K562 (cell line): ENCODE measurements at regions not wholly inside any gene's neighbourhood (a gene's known extent, or its start where the extent isn't known, plus 50 kb on each side); places are given as distances from the start of the nearest gene placed in this dataset.

Experiments used
- ATAC-seq: fragments of 200-7000 bp; cut with Tn5 transposase; 3 replicates; pipeline ENCODE4 v1.9.1; 2020; ENCODE audit warnings: moderate library complexity
- BruUV-seq: library from RNA; stranded (reverse); fragments of 400-500 nt; replicated peaks from 2 replicates; lab custom pipeline; 2021; lab: Mats Ljungman, UMichigan
- CTCF ChIA-PET: fragments of 300-600 bp; formaldehyde crosslinking; extraction: SDS; loops from one replicate; lab custom pipeline; 2021; ENCODE audit warnings: low intra/inter-chr PET ratio; lab: Yijun Ruan, JAX
- POLR2A ChIA-PET: fragments of 300-600, 350-650 bp; sonication (Branson Sonifier 250); formaldehyde crosslinking; extraction: SDS; loops from one replicate; lab custom pipeline; 2021; ENCODE audit warnings: antibody characterized with exemption, inconsistent platforms; lab: Yijun Ruan, JAX
- DNase-seq, 4 experiments: peaks; one replicate each; pipeline versions ENCODE4 v3.0.0 to v3.0.0-alpha.2; 2011 to 2018; ENCODE audit warnings: low spot score in 3 of 4, mixed read lengths in 3 of 4; ENCODE audit errors: extremely low read depth in 1 of 4
- FAIRE-seq: peaks from 2 replicates; lab custom pipeline; 2011; peaks lifted over from hg19 to GRCh38; lab: Jason Lieb, UNC
- H2AFZ ChIP-seq: 2 replicates; pipeline ENCODE4 v1.6.0; 2011; ENCODE audit warnings: low read depth, low read length, control low read depth, inconsistent platforms
- H3K27ac ChIP-seq: fragments of 200-600 bp; 3 replicates; pipeline ENCODE4 v1.8.0; 2011; ENCODE audit warnings: low read depth, mild to moderate bottlenecking, control low read depth, inconsistent platforms, low read length, moderate library complexity, mixed read lengths; ENCODE audit errors: extremely low read depth
- H3K27me3 ChIP-seq, 2 experiments: fragments of 300-600 bp in 1 of 2; 2 replicates in 1 of 2; 3 replicates in 1 of 2; pipeline versions ENCODE4 v1.6.0 to v1.8.0; 2011; ENCODE audit warnings: inconsistent platforms in 2 of 2, low read length in 2 of 2, mild to moderate bottlenecking in 1 of 2, mixed read lengths in 1 of 2, moderate library complexity in 1 of 2; ENCODE audit not compliant: control insufficient read depth in 2 of 2, insufficient read depth in 2 of 2
- H3K36me3 ChIP-seq: fragments of 300-600 bp; 3 replicates; pipeline ENCODE4 v1.8.0; 2011; ENCODE audit warnings: mild to moderate bottlenecking, low read length, inconsistent platforms; ENCODE audit not compliant: control insufficient read depth, insufficient read depth
- H3K4me1 ChIP-seq, 2 experiments: fragments of 200-600 bp in 1 of 2; replicated peaks in 1 of 2; 2 replicates in 1 of 2; 3 replicates in 1 of 2; pipeline versions ENCODE4 v1.5.1 to v1.8.0; 2011; ENCODE audit warnings: inconsistent platforms in 2 of 2, low read length in 2 of 2, mild to moderate bottlenecking in 1 of 2, mixed read lengths in 1 of 2, moderate library complexity in 1 of 2; ENCODE audit not compliant: control insufficient read depth in 2 of 2, insufficient read depth in 2 of 2
- H3K4me2 ChIP-seq: 2 replicates; pipeline ENCODE4 v1.6.1; 2011; ENCODE audit warnings: low read length, control low read depth, inconsistent platforms, mixed read lengths; ENCODE audit not compliant: insufficient read depth
- H3K4me3 ChIP-seq: fragments of 200-600 bp; sonication (generic), shearing (Covaris generic); 2 replicates; pipeline ENCODE4 v1.5.1; 2016; ENCODE audit warnings: control low read depth, inconsistent platforms
- H3K79me2 ChIP-seq: fragments of 200-600 bp; 3 replicates; pipeline ENCODE4 v1.8.0; 2011; ENCODE audit warnings: low read length, inconsistent platforms; ENCODE audit not compliant: control insufficient read depth, insufficient read depth
- H3K9ac ChIP-seq, 2 experiments: 2 replicates each; pipeline versions ENCODE4 v1.6.0 to v1.6.1; 2011; ENCODE audit warnings: low read depth in 2 of 2, low read length in 2 of 2, control low read depth in 1 of 2, inconsistent platforms in 1 of 2, mild to moderate bottlenecking in 1 of 2, mixed read lengths in 1 of 2; ENCODE audit not compliant: insufficient read depth in 1 of 2
- H3K9me1 ChIP-seq: one replicate; pipeline ENCODE4 v1.6.0; 2011; ENCODE audit warnings: inconsistent platforms, mild to moderate bottlenecking, low read length, moderate library complexity; ENCODE audit not compliant: control insufficient read depth, insufficient read depth
- H3K9me3 ChIP-seq: replicated peaks from 2 replicates; pipeline ENCODE4 v1.5.1; 2011; ENCODE audit warnings: low read depth, low read length, inconsistent platforms; ENCODE audit not compliant: control insufficient read depth, insufficient read depth
- H4K20me1 ChIP-seq: replicated peaks from 2 replicates; pipeline ENCODE4 v1.6.1; 2011; ENCODE audit warnings: low read length, inconsistent platforms, mixed read lengths; ENCODE audit not compliant: control insufficient read depth, insufficient read depth
- HCFC1 ChIP-seq: IDR thresholded peaks from 2 replicates; pipeline ENCODE4 v1.6.1; 2012; ENCODE audit warnings: low read depth, low read length, improper control_type of control experiment
- IFI16 ChIP-seq: fragments of 250-450 bp; sonication (Bioruptor Pico); IDR thresholded peaks from 2 replicates; pipeline ENCODE4 v2.1.2; 2022; ENCODE audit warnings: mild to moderate bottlenecking, inconsistent platforms
- TAL1 ChIP-seq: fragments of 450-650 bp; IDR thresholded peaks from 2 replicates; pipeline ENCODE4 v1.6.1; 2016; ENCODE audit warnings: mild to moderate bottlenecking
- ZNF717 ChIP-seq: fragments of 250-450 bp; sonication (Bioruptor Pico); IDR thresholded peaks from 2 replicates; pipeline ENCODE4 v1.5.0; 2021
- WGBS: fragments of 100-300 bp; shearing (Covaris generic); methylation state at CpG from one replicate; pipeline ENCODE4 v1.1.6; 2016; ENCODE audit warnings: low coverage, mixed read lengths; ENCODE audit not compliant: insufficient coverage; ENCODE audit errors: missing lambda C conversion rate; 5-methylcytosine and 5-hydroxymethylcytosine counted together
- in situ Hi-C: fragments of 300-500 bp; cut with MboI; formaldehyde crosslinking; loops from 4 replicates; pipeline ENCODE4 v1.15.0; 2018; ENCODE audit warnings: inconsistent platforms, mixed read lengths
- intact Hi-C: fragments of 100-400 bp; cut with micrococcal nuclease; formaldehyde crosslinking; loops from 2 replicates; pipeline ENCODE4 v1.14.2; 2022
- TF ChIP-seq, protein P1 (sequence below): sonication (generic); formaldehyde crosslinking; IDR thresholded peaks from 2 replicates; pipeline ENCODE4 v1.8.0; 2023; ENCODE audit warnings: mild to moderate bottlenecking, missing genetic modification reagents
- TF ChIP-seq, protein P2 (sequence below): fragments of 250-450 bp; sonication (Bioruptor Pico); IDR thresholded peaks from 2 replicates; pipeline ENCODE4 v1.4.0; 2020; ENCODE audit warnings: mild to moderate bottlenecking, moderate library complexity, borderline replicate concordance
- TF ChIP-seq, protein P3 (sequence below): fragments of 250-450 bp; sonication (Bioruptor Pico); IDR thresholded peaks from 2 replicates; pipeline ENCODE4 v1.8.0; 2022; ENCODE audit warnings: inconsistent platforms

DNA sequence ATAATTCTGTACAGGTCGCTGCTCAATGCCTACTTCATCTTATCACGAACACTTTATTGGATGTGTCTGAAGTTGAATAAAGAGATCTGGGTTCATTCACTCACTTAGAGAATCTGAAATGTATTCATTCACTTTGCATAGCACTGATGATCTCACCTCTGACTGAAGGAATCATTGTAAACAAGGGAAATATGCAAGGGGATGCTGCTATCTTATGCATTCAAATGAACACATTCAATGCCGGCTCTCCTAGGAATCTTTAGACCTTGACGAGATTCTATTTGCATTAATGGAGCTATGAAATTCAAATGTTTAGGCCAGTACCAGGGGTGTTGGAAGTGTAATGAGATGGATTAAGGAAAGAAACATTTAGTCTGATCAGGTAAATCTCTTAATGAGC, 200.6 kb upstream of the COBL start (continued):
- TF ChIP-seq IFI16 (CRISPR knock-in tag) = no peak

DNA sequence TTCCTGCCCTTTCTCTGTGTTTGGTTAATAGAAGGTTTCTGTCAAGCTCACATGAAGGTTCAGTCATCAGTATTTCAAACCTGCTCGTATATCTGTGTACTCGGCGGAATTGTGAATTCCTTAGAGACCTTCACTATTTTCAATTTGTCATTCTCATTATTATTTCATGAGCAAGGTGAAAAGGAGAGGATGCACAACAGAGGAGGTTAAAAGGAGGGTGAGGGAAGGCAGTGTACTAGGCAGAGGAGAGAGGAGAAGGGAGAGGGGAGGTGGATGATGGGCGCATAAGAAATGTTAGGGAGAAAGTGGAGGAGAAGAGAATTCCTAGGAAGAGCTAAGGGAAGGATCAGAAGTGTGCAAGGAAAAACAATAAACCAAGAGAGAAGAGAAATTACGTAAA, 185.0 kb upstream of the COBL start:
- in situ Hi-C loops = no loop called here

More for the DNA sequence above, 185.0 kb upstream of the COBL start:
- H3K36me3 ChIP-seq = no peaks in the 10 kb centered on the region
- TF ChIP-seq ZNF717 (no peak), HCFC1 (no peak), TAL1 (no peak)
- TF ChIP-seq, protein P1, sequence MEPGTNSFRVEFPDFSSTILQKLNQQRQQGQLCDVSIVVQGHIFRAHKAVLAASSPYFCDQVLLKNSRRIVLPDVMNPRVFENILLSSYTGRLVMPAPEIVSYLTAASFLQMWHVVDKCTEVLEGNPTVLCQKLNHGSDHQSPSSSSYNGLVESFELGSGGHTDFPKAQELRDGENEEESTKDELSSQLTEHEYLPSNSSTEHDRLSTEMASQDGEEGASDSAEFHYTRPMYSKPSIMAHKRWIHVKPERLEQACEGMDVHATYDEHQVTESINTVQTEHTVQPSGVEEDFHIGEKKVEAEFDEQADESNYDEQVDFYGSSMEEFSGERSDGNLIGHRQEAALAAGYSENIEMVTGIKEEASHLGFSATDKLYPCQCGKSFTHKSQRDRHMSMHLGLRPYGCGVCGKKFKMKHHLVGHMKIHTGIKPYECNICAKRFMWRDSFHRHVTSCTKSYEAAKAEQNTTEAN (CRISPR knock-in tag) = no peak
- TF ChIP-seq, protein P2, sequence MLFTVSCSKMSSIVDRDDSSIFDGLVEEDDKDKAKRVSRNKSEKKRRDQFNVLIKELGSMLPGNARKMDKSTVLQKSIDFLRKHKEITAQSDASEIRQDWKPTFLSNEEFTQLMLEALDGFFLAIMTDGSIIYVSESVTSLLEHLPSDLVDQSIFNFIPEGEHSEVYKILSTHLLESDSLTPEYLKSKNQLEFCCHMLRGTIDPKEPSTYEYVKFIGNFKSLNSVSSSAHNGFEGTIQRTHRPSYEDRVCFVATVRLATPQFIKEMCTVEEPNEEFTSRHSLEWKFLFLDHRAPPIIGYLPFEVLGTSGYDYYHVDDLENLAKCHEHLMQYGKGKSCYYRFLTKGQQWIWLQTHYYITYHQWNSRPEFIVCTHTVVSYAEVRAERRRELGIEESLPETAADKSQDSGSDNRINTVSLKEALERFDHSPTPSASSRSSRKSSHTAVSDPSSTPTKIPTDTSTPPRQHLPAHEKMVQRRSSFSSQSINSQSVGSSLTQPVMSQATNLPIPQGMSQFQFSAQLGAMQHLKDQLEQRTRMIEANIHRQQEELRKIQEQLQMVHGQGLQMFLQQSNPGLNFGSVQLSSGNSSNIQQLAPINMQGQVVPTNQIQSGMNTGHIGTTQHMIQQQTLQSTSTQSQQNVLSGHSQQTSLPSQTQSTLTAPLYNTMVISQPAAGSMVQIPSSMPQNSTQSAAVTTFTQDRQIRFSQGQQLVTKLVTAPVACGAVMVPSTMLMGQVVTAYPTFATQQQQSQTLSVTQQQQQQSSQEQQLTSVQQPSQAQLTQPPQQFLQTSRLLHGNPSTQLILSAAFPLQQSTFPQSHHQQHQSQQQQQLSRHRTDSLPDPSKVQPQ (CRISPR knock-in tag) = no peak
- TF ChIP-seq, protein P3, sequence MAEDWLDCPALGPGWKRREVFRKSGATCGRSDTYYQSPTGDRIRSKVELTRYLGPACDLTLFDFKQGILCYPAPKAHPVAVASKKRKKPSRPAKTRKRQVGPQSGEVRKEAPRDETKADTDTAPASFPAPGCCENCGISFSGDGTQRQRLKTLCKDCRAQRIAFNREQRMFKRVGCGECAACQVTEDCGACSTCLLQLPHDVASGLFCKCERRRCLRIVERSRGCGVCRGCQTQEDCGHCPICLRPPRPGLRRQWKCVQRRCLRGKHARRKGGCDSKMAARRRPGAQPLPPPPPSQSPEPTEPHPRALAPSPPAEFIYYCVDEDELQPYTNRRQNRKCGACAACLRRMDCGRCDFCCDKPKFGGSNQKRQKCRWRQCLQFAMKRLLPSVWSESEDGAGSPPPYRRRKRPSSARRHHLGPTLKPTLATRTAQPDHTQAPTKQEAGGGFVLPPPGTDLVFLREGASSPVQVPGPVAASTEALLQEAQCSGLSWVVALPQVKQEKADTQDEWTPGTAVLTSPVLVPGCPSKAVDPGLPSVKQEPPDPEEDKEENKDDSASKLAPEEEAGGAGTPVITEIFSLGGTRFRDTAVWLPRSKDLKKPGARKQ (CRISPR knock-in tag) = no peak
- TF ChIP-seq, all 486 proteins: peak for 0
- H3K4me1 ChIP-seq = no peaks in the 10 kb centered on the region
- ATAC-seq = no peak
- H3K9ac ChIP-seq = no peak overlapping the region
- H4K20me1 ChIP-seq = no peaks in the 10 kb centered on the region
- no TSS peak for BruUV-seq
- H3K27ac ChIP-seq = no peak overlapping the region
- H3K9me3 ChIP-seq = no peaks in the 10 kb centered on the region
- intact Hi-C loops = no loop called here
- no peaks in the 10 kb centered on the region for H3K27me3 ChIP-seq
- H3K4me2 ChIP-seq = no peak overlapping the region
- H2AFZ ChIP-seq = no peak overlapping the region
- ChIA-PET POLR2A (no interaction called here), CTCF (no interaction called here)
- H3K9me1 ChIP-seq = no peaks in the 10 kb centered on the region
- 0% methylated on average over 5 of the region's 5 CpGs for WGBS
- no peak for DNase-seq
- no peaks in the 10 kb centered on the region for H3K79me2 ChIP-seq
- no peak for FAIRE-seq
- H3K4me3 ChIP-seq = no peak overlapping the region
